IPS-15b (cell line): ENCODE measurements at regions not wholly inside any gene's neighbourhood (a gene's known extent, or its start where the extent isn't known, plus 50 kb on each side); places are given as distances from the start of the nearest gene placed in this dataset.
"Not testable (repeated sequence)": the region's sequence is repeated elsewhere in the genome, so short reads cannot be mapped to it uniquely, and the experiment has no call there.

Experiments used
- H3K27me3 ChIP-seq: one replicate; pipeline ENCODE4 v1.6.1; 2013; ENCODE audit warnings: low read length; ENCODE audit not compliant: control insufficient read depth, insufficient read depth
- H3K36me3 ChIP-seq: one replicate; pipeline ENCODE4 v1.6.1; 2013; ENCODE audit warnings: low read length; ENCODE audit not compliant: control insufficient read depth, insufficient read depth
- H3K4me1 ChIP-seq: one replicate; pipeline ENCODE4 v1.6.1; 2013; ENCODE audit warnings: mild to moderate bottlenecking, low read length; ENCODE audit not compliant: control insufficient read depth, insufficient read depth
- H3K4me3 ChIP-seq: one replicate; pipeline ENCODE4 v1.5.1; 2013; ENCODE audit warnings: low read depth, low read length
- H3K9ac ChIP-seq: one replicate; pipeline ENCODE4 v1.6.1; 2013; ENCODE audit warnings: low read depth, mild to moderate bottlenecking, low read length
- H3K9me3 ChIP-seq: one replicate; pipeline ENCODE4 v1.6.1; 2013; ENCODE audit warnings: mild to moderate bottlenecking, low read length; ENCODE audit not compliant: control insufficient read depth, insufficient read depth

DNA sequence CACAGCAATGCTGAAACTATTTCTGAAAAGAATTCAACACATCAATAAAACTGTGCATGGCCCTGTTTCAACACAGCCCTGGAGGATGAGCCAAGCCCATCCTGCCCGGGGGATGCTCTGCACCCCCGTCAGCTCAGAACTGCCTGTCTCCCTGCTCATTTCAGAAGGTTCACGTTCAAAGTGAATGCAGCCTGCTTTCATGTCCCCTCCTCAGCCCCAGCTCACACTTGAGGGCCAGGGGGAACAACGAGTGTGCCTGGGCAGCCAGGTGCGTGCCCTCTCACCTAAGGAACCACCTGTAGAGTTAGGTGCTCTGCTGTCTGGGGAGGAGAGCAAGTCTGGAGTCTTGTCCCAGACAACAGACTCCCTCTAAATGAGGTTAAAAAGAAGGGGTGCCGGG lies 348.5 kb upstream of the IRX2 start:
- Histone ChIP-seq H3K36me3 (no peaks in the 10 kb centered on the region), H3K4me1 (peaks cover 46% of the 10 kb centered on the region), H3K27me3 (peaks cover 3% of the 10 kb centered on the region), H3K9me3 (no peaks in the 10 kb centered on the region), H3K4me3 (no peak overlapping the region), H3K9ac (no peak overlapping the region)

DNA sequence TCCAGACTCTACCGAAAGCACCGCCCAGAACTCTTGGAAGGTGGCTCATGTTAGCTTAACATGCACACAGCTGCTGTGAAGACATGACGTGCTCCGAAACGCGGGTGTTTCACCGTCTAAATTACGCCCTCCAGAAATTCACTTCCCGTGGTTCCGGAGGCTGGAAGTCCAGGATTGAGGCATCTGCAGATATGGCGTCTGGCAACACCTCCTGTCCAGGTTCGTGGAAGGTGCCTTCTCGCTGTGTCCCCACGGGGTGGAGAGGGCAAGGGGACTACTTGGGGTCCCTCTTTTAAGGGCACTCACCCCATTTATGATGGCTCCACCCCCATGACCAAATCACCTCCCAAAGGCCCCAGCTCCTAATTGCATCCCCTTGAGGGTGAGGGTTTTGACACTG lies 348.0 kb upstream of the IRX2 start:
- H3K9ac ChIP-seq = no peak overlapping the region
- H3K36me3 ChIP-seq = no peaks in the 10 kb centered on the region
- H3K4me1 ChIP-seq = peaks cover 42% of the 10 kb centered on the region
- peaks cover 3% of the 10 kb centered on the region for H3K27me3 ChIP-seq
- no peak overlapping the region for H3K4me3 ChIP-seq
- H3K9me3 ChIP-seq = no peaks in the 10 kb centered on the region

DNA sequence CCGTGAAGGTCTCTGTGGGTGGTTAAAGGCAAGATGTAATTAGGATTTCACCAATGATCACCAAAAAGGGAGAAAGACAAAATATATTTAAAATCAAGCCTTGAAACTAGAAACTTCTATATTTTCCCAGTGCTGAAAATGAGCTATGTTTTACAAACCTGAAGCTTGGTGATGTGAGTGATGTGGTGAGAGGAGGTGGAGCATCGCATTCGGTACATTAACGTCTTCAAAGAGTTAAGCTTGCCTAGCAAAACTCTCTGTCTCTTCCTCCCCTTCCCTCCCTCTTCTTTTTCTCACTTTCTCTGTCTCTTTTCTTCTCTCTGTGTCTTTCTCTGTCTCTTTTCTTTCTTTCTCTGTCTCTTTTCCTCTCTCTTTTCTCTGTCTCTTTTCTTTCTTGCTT lies 347.3 kb upstream of the IRX2 start:
- peaks cover 35% of the 10 kb centered on the region for H3K4me1 ChIP-seq
- peaks cover 3% of the 10 kb centered on the region for H3K27me3 ChIP-seq
- H3K4me3 ChIP-seq = no peak overlapping the region
- no peaks in the 10 kb centered on the region for H3K36me3 ChIP-seq
- no peak overlapping the region for H3K9ac ChIP-seq
- H3K9me3 ChIP-seq = no peaks in the 10 kb centered on the region

DNA sequence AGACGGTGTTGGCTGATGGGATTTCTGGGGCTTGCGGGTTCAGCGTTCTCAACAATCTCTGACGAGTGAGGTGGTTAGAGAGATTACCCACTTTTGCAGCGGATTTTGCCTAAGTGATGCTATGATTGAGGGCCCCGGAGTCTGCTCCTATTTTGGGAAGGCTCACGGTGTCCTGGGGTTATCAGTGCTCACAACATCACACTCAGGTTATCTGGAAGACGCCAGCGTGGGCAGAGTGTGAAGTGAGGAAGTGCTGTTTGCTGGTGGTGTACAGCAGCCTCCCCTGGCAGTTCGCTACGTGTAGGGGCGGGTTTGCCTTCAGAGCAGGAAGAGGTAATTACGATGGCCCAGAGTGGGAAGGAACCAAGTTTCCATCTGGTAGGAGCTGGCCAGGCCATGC lies 341.2 kb upstream of the IRX2 start:
- H3K27me3 ChIP-seq = no peaks in the 10 kb centered on the region
- no peaks in the 10 kb centered on the region for H3K36me3 ChIP-seq
- H3K9ac ChIP-seq = no peak overlapping the region
- H3K9me3 ChIP-seq = no peaks in the 10 kb centered on the region
- no peak overlapping the region for H3K4me3 ChIP-seq
- H3K4me1 ChIP-seq = no peaks in the 10 kb centered on the region

DNA sequence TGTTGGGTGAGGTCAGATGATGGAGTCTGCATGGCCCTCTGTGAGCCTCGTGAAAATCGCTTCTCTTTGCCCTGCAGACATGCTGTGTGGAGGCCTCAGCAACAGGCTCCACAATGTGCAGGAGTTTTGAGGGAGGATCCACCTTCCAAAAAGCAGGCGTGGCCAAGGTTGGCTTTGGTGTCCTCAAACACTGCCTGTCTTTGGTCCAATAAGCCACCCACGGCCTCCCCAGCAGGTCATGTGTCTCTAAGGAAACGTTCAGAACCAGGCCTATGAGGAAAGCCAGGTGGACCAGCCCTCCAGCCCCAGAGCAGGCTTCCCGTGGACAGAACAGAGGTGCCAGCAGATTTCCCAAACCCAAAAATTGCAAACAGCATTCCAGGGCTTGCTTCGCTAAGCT lies 340.7 kb upstream of the IRX2 start:
- no peaks in the 10 kb centered on the region for H3K9me3 ChIP-seq
- H3K9ac ChIP-seq = no peak overlapping the region
- no peak overlapping the region for H3K4me3 ChIP-seq
- no peaks in the 10 kb centered on the region for H3K4me1 ChIP-seq
- H3K27me3 ChIP-seq = no peaks in the 10 kb centered on the region
- no peaks in the 10 kb centered on the region for H3K36me3 ChIP-seq

DNA sequence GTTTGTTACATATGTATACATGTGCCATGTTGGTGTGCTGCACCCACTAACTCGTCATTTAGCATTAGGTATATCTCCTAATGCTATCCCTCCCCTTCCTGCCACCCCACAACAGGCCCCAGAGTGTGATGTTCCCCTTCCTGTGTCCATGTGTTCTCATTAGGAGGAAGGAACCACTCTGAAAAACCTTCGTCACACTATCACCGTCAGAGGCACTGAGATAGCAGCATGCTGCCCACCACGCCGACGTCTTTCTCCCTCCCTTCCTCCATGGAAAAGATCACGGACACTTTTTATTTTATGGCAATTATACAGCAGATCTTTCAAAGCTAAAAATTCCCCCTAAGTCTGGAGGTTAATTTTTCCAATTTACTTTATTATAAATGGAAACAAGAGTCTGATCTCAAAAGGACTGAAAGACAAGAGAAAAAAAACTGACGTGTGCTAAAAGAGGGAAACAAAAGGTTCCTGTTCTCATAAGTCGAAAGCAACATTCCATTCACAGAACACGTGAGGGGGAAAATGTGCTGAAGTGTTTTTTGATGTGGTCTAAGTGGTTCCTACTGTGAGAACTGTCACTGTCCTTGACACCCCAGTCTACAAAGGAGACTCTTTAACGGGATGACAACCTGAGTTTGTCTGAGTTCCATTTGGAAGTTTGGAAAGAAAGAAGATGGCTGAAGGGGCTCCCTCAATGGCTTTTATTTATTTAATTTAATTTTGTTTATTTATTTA lies 339.7 kb upstream of the IRX2 start:
- H3K27me3 ChIP-seq = no peaks in the 10 kb centered on the region
- H3K36me3 ChIP-seq = no peaks in the 10 kb centered on the region
- H3K4me3 ChIP-seq = no peak overlapping the region
- no peak overlapping the region for H3K9ac ChIP-seq
- H3K9me3 ChIP-seq = no peaks in the 10 kb centered on the region
- no peaks in the 10 kb centered on the region for H3K4me1 ChIP-seq

DNA sequence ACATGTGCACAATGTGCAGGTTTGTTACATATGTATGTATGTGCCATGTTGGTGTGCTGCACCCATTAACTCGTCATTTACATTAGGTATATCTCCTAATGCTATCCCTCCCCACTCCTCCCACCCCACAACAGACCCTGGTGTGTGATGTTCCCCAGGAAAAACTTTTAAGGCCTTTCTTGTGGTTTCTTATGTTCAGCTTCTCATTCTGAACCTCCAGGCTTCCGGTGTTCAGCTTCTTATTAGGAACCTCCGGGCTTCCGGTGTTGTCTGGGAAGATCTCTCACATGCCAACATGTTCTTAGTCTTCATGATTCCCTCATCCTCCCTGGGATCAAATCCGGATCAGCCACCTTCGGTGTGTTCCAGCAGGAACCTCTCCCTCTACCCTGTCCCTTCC lies 338.8 kb upstream of the IRX2 start:
- H3K36me3 ChIP-seq, H3K9me3 ChIP-seq, H3K9ac ChIP-seq, H3K4me3 ChIP-seq, H3K27me3 ChIP-seq, H3K4me1 ChIP-seq: not testable (repeated sequence)

DNA sequence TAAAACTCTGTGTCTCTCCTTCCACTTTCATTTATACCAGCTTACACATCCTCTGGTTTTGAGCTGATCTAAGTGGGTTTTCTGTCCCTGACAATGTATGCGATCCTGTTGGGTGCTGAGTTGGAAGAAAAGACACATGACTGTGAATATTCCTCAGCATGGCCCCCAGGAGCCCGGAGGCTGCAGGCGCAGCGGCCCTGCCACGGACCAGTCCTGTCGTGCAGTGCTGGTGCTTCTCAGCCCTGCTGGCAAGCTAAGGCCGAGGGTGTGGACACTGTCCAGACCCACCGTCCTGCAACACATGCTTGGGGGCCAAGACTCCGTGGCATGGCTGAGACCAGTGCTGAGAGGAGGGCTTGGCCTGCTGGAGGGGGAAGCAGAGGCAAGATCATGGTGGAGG lies 328.9 kb upstream of the IRX2 start:
- H3K27me3 ChIP-seq = no peaks in the 10 kb centered on the region
- H3K4me1 ChIP-seq = no peaks in the 10 kb centered on the region
- H3K4me3 ChIP-seq = no peak overlapping the region
- H3K9me3 ChIP-seq = no peaks in the 10 kb centered on the region
- H3K36me3 ChIP-seq = no peaks in the 10 kb centered on the region
- H3K9ac ChIP-seq = no peak overlapping the region

DNA sequence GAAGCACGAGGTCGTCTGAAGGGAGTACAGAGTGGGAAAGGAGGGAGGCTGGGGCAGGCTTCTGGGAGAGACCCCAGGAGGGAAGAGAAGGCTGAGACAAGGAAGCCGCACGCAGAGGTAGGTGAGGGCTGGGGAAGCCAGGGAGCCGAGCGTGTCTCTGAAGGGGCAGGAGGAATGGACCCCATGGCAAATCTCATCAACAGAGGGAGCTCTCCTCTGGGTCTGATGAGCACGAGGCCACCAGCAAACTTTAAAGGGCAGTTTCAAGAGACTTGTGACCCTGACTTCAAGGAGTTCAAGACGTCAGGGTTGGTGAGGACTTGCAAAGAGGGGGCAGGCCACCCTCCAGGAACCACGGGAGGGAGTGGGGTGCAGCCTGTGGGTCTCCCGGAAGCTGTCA lies 326.2 kb upstream of the IRX2 start:
- Histone ChIP-seq H3K9ac (no peak overlapping the region), H3K27me3 (no peaks in the 10 kb centered on the region), H3K9me3 (no peaks in the 10 kb centered on the region), H3K36me3 (no peaks in the 10 kb centered on the region), H3K4me3 (no peak overlapping the region), H3K4me1 (no peaks in the 10 kb centered on the region)

DNA sequence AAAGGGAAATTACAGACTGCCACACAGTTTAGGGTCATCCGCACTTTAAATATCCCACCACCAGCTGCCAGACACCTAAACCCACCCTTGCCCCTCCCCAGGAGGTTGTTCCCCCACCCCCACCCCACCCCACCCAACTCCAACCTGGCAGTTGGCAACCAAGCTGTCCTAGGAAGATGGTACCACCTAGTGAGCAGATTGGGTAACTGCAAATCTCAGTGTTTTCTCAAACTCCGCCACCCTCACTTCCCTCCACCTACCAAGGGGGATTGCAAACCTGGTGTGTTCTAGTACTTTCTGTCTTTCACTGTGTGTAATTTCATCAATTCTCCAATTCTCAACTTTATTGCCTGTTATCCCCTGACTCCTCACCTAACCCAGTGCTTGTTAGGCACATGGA lies 323.8 kb upstream of the IRX2 start:
- no peaks in the 10 kb centered on the region for H3K9me3 ChIP-seq
- no peak overlapping the region for H3K4me3 ChIP-seq
- no peaks in the 10 kb centered on the region for H3K27me3 ChIP-seq
- H3K9ac ChIP-seq = no peak overlapping the region
- no peaks in the 10 kb centered on the region for H3K36me3 ChIP-seq
- no peaks in the 10 kb centered on the region for H3K4me1 ChIP-seq

DNA sequence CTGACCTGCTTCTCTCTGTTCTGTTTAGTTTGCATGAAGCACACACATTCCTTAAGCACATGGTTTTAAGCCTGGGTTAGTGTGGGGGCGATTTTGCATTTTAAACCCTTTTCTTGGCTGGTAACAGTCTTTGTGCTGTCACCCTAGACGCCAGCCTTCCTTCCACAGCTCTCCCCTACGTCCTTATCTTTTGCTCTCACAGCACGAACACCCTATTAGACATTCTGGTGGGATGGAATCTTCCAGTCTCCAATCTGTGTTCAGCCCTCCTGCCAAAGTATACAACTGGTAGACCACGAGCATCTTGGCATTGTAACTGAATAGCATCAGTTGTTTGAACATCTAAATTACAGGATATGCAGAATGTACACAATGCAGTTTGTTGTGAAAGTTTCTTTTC lies 316.9 kb upstream of the IRX2 start:
- Histone ChIP-seq H3K36me3 (no peaks in the 10 kb centered on the region), H3K27me3 (no peaks in the 10 kb centered on the region), H3K4me3 (no peak overlapping the region), H3K4me1 (no peaks in the 10 kb centered on the region), H3K9ac (no peak overlapping the region), H3K9me3 (no peaks in the 10 kb centered on the region)

DNA sequence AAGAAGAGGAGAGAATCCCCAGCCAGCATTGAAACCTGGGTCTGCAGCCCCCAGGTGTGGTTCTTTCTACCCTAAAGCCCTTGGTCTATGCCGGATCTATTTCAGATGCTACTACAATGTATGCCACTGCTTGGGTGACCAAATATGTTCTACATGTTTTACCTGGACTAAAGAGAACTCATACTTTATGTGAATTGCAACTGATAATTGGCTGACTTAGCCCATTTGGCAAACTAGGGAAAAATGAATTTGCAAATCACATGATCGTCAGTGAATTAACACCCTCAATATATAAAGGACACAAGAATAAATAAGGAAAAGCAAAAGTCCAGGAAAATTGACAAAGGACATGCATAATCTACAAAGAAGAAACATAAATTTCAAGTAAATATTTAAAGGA lies 308.8 kb upstream of the IRX2 start:
- H3K4me1 ChIP-seq = no peaks in the 10 kb centered on the region

More for the DNA sequence above, 308.8 kb upstream of the IRX2 start:
- Histone ChIP-seq H3K9ac (no peak overlapping the region), H3K9me3 (no peaks in the 10 kb centered on the region), H3K36me3 (no peaks in the 10 kb centered on the region), H3K4me3 (no peak overlapping the region), H3K27me3 (no peaks in the 10 kb centered on the region)
